Keratinocyte (primary cell): ENCODE measurements at regions not wholly inside any gene's neighbourhood (a gene's known extent, or its start where the extent isn't known, plus 50 kb on each side); places are given as distances from the start of the nearest gene placed in this dataset.

Source experiments
- DNase-seq: peaks from one replicate; pipeline ENCODE4 v3.0.0-alpha.2; 2011; ENCODE audit warnings: low read depth, missing footprints, low spot score
- FAIRE-seq: peaks from 2 replicates; lab custom pipeline; 2011; peaks lifted over from hg19 to GRCh38; lab: Jason Lieb, UNC
- H2AFZ ChIP-seq: 2 replicates; pipeline ENCODE4 v1.6.0; 2012; ENCODE audit warnings: low read length, control low read depth, inconsistent platforms; ENCODE audit not compliant: control insufficient read depth
- H3K27ac ChIP-seq: 2 replicates; pipeline ENCODE4 v1.5.1; 2011; ENCODE audit warnings: low read length; ENCODE audit not compliant: control insufficient read depth, insufficient read depth
- H3K27me3 ChIP-seq: 3 replicates; pipeline ENCODE4 v1.6.0; 2011; ENCODE audit warnings: low read length; ENCODE audit not compliant: control insufficient read depth, insufficient read depth; ENCODE audit errors: extremely low read depth
- H3K36me3 ChIP-seq, 2 experiments: 2 replicates in 1 of 2; 3 replicates in 1 of 2; pipeline ENCODE4 v1.5.1; 2011; ENCODE audit warnings: low read length in 2 of 2, mild to moderate bottlenecking in 1 of 2; ENCODE audit not compliant: control insufficient read depth in 2 of 2, insufficient read depth in 2 of 2; ENCODE audit errors: extremely low read depth in 1 of 2
- H3K4me1 ChIP-seq: 3 replicates; pipeline ENCODE4 v1.5.1; 2011; ENCODE audit warnings: low read length; ENCODE audit not compliant: control insufficient read depth, insufficient read depth; ENCODE audit errors: extremely low read depth
- H3K4me2 ChIP-seq: 3 replicates; pipeline ENCODE4 v1.6.0; 2011; ENCODE audit warnings: low read depth, low read length; ENCODE audit not compliant: control insufficient read depth, insufficient read depth; ENCODE audit errors: extremely low read depth
- H3K4me3 ChIP-seq, 3 experiments: fragments of 200-600 bp in 1 of 3; sonication (generic) in 1 of 3; 2 replicates in 2 of 3; 3 replicates in 1 of 3; pipeline ENCODE4 v1.5.1; 2011 to 2016; ENCODE audit warnings: low read length in 3 of 3, mild to moderate bottlenecking in 3 of 3, control low read depth in 2 of 3, inconsistent platforms in 1 of 3, low read depth in 1 of 3, mixed read lengths in 1 of 3, mixed run types in 1 of 3, moderate library complexity in 1 of 3; ENCODE audit not compliant: control insufficient read depth in 2 of 3, insufficient read depth in 2 of 3; ENCODE audit errors: extremely low read depth in 1 of 3
- H3K79me2 ChIP-seq: 2 replicates; pipeline ENCODE4 v1.6.0; 2012; ENCODE audit warnings: low read length; ENCODE audit not compliant: control insufficient read depth, insufficient read depth
- H3K9ac ChIP-seq: 3 replicates; pipeline ENCODE4 v1.6.0; 2011; ENCODE audit warnings: low read length; ENCODE audit not compliant: control insufficient read depth, insufficient read depth; ENCODE audit errors: extremely low read depth
- H3K9me1 ChIP-seq: 3 replicates; pipeline ENCODE4 v1.6.0; 2011; ENCODE audit warnings: low read length; ENCODE audit not compliant: control insufficient read depth, insufficient read depth; ENCODE audit errors: extremely low read depth
- H3K9me3 ChIP-seq: 2 replicates; pipeline ENCODE4 v1.5.1; 2012; ENCODE audit warnings: low read depth, low read length; ENCODE audit not compliant: control insufficient read depth
- H4K20me1 ChIP-seq: 3 replicates; pipeline ENCODE4 v1.6.0; 2011; ENCODE audit warnings: low read length; ENCODE audit not compliant: control insufficient read depth, insufficient read depth; ENCODE audit errors: extremely low read depth
- EZH2 ChIP-seq: IDR thresholded peaks from one replicate; pipeline ENCODE4 v1.6.1; 2012; ENCODE audit warnings: inconsistent platforms, mild to moderate bottlenecking, low read length, moderate library complexity
- dilution Hi-C: fragments of 300-500 bp; cut with MboI; formaldehyde crosslinking; loops from one replicate; pipeline ENCODE4 v1.7.0; 2020; ENCODE audit warnings: low sequenced_read_pairs; ENCODE audit not compliant: extremely low pct_ligation_motif_present
- TF ChIP-seq, protein P1 (sequence below), 3 experiments: IDR thresholded peaks in 1 of 3; conservative IDR thresholded peaks in 1 of 3; optimal IDR thresholded peaks in 1 of 3; 2 replicates in 2 of 3; 3 replicates in 1 of 3; pipeline versions ENCODE3 to v1.5.1; 2011; ENCODE audit warnings: low read length in 3 of 3, mild to moderate bottlenecking in 3 of 3, moderate library complexity in 2 of 3, control low read depth in 1 of 3, inconsistent platforms in 1 of 3; ENCODE audit not compliant: insufficient read depth in 2 of 3; ENCODE audit errors: extremely low read depth in 1 of 3

DNA sequence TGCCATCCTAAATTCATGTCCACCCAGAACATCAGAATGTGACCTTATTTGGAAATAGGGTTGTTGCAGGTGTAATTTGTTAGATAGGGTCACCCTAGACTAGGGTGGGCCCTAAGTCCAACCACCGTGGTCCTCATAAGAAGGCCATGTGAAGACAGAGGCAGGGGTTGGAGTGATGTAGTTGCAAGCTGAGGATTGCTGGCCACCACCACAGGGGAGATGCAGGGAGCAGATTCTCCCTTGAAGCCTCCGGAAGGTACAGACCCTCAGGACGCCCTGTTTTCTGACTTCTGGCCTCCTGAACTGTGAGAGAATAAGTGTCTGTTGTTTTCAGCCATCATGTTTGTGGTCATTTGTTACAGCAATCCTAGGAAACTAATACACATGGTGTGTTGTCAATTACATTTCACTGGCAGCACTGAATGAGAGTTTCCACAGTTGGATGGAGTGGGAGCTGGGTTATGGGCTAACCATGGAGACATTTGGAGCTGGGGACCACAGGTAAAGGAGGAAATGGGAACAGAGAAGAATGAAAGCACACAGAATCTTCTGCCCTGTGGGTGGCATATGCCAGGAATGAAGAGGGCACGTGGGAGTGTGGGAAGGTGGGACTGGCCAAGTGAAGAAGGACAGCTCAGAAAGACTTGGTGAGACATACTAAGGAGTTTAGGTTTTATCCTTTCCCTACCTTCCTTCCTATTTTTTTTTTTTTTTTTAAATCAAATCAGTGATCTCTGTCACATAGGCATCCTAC is 266.0 kb downstream of the MYCN start:
- no peaks in the 10 kb centered on the region for H3K4me1 ChIP-seq
- no peak for FAIRE-seq
- no peak overlapping the region for H3K27ac ChIP-seq
- dilution Hi-C loops: no loop called here
- H3K4me3 ChIP-seq: no peak overlapping the region
- DNase-seq: no peak
- no peaks in the 10 kb centered on the region for H3K9me1 ChIP-seq
- H3K36me3 ChIP-seq: no peaks in the 10 kb centered on the region
- no peaks in the 10 kb centered on the region for H4K20me1 ChIP-seq
- no peak overlapping the region for H3K4me2 ChIP-seq
- no peaks in the 10 kb centered on the region for H3K79me2 ChIP-seq
- H2AFZ ChIP-seq: no peak overlapping the region
- no peak overlapping the region for H3K9ac ChIP-seq
- TF ChIP-seq, protein P1, sequence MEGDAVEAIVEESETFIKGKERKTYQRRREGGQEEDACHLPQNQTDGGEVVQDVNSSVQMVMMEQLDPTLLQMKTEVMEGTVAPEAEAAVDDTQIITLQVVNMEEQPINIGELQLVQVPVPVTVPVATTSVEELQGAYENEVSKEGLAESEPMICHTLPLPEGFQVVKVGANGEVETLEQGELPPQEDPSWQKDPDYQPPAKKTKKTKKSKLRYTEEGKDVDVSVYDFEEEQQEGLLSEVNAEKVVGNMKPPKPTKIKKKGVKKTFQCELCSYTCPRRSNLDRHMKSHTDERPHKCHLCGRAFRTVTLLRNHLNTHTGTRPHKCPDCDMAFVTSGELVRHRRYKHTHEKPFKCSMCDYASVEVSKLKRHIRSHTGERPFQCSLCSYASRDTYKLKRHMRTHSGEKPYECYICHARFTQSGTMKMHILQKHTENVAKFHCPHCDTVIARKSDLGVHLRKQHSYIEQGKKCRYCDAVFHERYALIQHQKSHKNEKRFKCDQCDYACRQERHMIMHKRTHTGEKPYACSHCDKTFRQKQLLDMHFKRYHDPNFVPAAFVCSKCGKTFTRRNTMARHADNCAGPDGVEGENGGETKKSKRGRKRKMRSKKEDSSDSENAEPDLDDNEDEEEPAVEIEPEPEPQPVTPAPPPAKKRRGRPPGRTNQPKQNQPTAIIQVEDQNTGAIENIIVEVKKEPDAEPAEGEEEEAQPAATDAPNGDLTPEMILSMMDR (optimal IDR thresholded peaks at IDR 0.05 in 1 of 3, IDR thresholded peaks at IDR 0.05 in 1 of 3, conservative IDR thresholded peaks at IDR 0.05 in 1 of 3; ENCODE audit: extremely low read depth in 1 of 3, insufficient read depth in 2 of 3, low read length in 3 of 3): no peak
- TF ChIP-seq EZH2: no peak
- no peaks in the 10 kb centered on the region for H3K27me3 ChIP-seq
- H3K9me3 ChIP-seq: no peaks in the 10 kb centered on the region

DNA sequence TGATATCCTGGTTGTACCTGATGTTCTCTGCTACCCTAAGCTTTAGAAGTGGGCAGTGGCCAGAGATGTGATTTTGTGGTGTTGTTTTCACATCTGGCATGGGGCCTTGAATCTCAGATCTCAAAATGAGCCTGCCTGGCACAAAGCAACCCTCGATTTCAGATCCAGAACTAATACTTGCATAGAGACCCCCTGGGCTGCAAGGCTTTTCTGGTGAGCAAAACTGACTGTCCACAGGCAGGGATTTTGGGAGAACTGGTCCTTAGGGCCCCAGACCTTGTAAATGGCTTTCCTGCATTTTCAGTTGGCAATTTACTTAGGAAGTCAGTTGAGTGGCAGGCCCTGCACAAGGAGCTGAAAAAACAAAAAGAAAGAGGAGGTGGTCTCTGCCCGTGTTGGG is 265.3 kb downstream of the MYCN start:
- Histone ChIP-seq H3K79me2 (no peaks in the 10 kb centered on the region), H3K9ac (no peak overlapping the region), H3K9me3 (no peaks in the 10 kb centered on the region), H3K4me3 (no peak overlapping the region), H3K9me1 (no peaks in the 10 kb centered on the region), H2AFZ (no peak overlapping the region), H3K27ac (no peak overlapping the region), H3K4me1 (no peaks in the 10 kb centered on the region), H4K20me1 (no peaks in the 10 kb centered on the region), H3K4me2 (no peak overlapping the region), H3K36me3 (no peaks in the 10 kb centered on the region), H3K27me3 (no peaks in the 10 kb centered on the region)
- dilution Hi-C loops: no loop called here
- DNase-seq (no peak), FAIRE-seq (no peak)
- TF ChIP-seq, protein P1 (optimal IDR thresholded peaks at IDR 0.05 in 1 of 3, IDR thresholded peaks at IDR 0.05 in 1 of 3, conservative IDR thresholded peaks at IDR 0.05 in 1 of 3; ENCODE audit: extremely low read depth in 1 of 3, insufficient read depth in 2 of 3, low read length in 3 of 3): no peak
- no peak for TF ChIP-seq EZH2
